ENCODE measurements at regions not wholly inside any gene's neighbourhood (a gene's known extent, or its start where the extent isn't known, plus 50 kb on each side); places are given as distances from the start of the nearest gene placed in this dataset.

DNA sequence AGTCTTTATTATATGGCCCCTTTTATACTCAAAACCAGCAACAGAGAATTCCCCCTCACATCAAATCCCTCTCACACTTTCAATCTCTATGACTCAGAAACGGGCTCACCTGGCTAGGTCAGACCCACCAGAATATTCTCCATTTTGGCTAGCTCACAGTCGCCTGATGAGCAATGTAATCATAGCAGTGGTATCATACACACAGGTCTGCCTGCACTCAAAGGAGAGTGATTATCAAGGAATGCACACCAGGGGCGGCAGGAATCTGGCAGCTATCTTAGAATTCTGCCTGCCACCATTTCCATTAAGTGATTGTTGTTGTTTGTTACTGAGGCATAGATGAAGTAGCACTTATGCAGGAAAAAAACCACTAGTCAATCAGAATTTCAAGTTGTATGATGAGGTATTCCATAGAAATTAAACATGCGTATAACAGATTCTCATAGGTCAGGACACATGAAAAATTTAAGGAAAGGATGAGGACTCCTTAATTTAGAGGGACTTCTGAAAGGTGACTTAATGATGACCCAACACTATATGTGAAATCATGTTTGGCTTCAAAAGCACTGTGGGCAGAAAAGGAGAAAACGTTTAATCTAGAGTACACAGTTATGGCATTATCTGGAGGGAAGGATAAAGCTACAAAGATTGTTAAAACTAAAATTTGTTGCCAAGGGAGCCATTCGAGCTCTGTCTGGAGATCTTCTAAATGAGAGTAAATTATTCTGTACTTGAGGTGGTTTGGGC lies 185.8 kb upstream of the DDI1 start:
- DNase-seq (ENCODE audit: low read depth in 2 of 2) = no peak

GRCh38 chr11:103851166-103851651 lies 185.2 kb upstream of the DDI1 start:
- no peak for DNase-seq (ENCODE audit: low read depth in 2 of 2)
